BJ (cell line): ENCODE measurements at regions not wholly inside any gene's neighbourhood (a gene's known extent, or its start where the extent isn't known, plus 50 kb on each side); places are given as distances from the start of the nearest gene placed in this dataset.

ENCODE experiments used
- CTCF ChIA-PET: fragments of 350-600 bp; formaldehyde crosslinking; extraction: SDS; loops from one replicate; lab custom pipeline; 2021; ENCODE audit warnings: antibody characterized with exemption, inconsistent platforms; lab: Yijun Ruan, JAX
- POLR2A ChIA-PET: fragments of 300-600 bp; sonication (Branson Sonifier 250); formaldehyde crosslinking; extraction: SDS; loops from one replicate; lab custom pipeline; 2021; ENCODE audit warnings: antibody characterized with exemption; lab: Charles Lee
- DNase-seq: peaks from one replicate; pipeline ENCODE4 v3.0.0-alpha.2; 2011; ENCODE audit warnings: low read depth
- H3K27me3 ChIP-seq: 2 replicates; pipeline ENCODE4 v1.6.0; 2011; ENCODE audit warnings: low read length; ENCODE audit not compliant: control insufficient read depth, insufficient read depth
- H3K36me3 ChIP-seq: 2 replicates; pipeline ENCODE4 v1.5.1; 2011; ENCODE audit warnings: low read length; ENCODE audit not compliant: control insufficient read depth, insufficient read depth
- H3K4me3 ChIP-seq: 2 replicates; pipeline ENCODE4 v1.5.1; 2011; ENCODE audit warnings: low read depth, mild to moderate bottlenecking, control low read depth, low read length
- TF ChIP-seq, protein P1 (sequence below): IDR thresholded peaks from 2 replicates; pipeline ENCODE4 v1.5.1; 2011; ENCODE audit warnings: low read depth, mild to moderate bottlenecking, control low read depth, inconsistent platforms, low read length, moderate library complexity; ENCODE audit not compliant: insufficient read depth

DNA sequence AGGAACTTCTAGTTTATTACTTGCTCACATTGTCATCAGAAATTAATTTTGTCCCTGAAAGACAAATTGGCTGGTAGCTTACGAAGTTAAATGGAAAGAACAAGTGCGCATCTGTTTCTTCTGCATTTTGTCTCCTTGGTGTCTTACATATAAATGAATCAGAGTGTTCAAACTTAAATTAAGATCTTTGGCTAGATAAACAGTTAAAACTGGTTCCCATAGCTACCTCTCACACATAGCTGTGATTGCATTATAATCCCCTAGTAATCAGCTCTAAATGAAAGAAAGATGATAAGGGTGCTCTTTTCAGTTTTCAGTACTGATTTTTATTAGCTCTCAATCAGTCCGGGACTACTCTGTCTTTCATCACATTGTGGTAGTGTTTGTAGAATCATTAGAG lies 124.2 kb upstream of the LMO4 start:
- no peak for DNase-seq
- no peaks in the 10 kb centered on the region for H3K36me3 ChIP-seq
- no peak overlapping the region for H3K4me3 ChIP-seq
- TF ChIP-seq, protein P1, sequence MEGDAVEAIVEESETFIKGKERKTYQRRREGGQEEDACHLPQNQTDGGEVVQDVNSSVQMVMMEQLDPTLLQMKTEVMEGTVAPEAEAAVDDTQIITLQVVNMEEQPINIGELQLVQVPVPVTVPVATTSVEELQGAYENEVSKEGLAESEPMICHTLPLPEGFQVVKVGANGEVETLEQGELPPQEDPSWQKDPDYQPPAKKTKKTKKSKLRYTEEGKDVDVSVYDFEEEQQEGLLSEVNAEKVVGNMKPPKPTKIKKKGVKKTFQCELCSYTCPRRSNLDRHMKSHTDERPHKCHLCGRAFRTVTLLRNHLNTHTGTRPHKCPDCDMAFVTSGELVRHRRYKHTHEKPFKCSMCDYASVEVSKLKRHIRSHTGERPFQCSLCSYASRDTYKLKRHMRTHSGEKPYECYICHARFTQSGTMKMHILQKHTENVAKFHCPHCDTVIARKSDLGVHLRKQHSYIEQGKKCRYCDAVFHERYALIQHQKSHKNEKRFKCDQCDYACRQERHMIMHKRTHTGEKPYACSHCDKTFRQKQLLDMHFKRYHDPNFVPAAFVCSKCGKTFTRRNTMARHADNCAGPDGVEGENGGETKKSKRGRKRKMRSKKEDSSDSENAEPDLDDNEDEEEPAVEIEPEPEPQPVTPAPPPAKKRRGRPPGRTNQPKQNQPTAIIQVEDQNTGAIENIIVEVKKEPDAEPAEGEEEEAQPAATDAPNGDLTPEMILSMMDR: no peak
- no peaks in the 10 kb centered on the region for H3K27me3 ChIP-seq
- ChIA-PET CTCF (interaction anchor here (1.2 kb wide), 1 partner anchor 13 kb away, joined by 3 read pairs; no protein-coding TSS in a partner anchor), POLR2A (no interaction called here)

- DNase-seq: no peak
- TF ChIP-seq, protein P1: no peak
- ChIA-PET POLR2A (no interaction called here), CTCF (interaction anchor here (1.2 kb wide), 1 partner anchor 13 kb away, joined by 3 read pairs; no protein-coding TSS in a partner anchor)
- Histone ChIP-seq H3K36me3 (no peaks in the 10 kb centered on the region), H3K27me3 (no peaks in the 10 kb centered on the region), H3K4me3 (no peak overlapping the region)
These were observed 123.8 kb upstream of the LMO4 start for GRCh38 chr1:87204921-87205320.

DNA sequence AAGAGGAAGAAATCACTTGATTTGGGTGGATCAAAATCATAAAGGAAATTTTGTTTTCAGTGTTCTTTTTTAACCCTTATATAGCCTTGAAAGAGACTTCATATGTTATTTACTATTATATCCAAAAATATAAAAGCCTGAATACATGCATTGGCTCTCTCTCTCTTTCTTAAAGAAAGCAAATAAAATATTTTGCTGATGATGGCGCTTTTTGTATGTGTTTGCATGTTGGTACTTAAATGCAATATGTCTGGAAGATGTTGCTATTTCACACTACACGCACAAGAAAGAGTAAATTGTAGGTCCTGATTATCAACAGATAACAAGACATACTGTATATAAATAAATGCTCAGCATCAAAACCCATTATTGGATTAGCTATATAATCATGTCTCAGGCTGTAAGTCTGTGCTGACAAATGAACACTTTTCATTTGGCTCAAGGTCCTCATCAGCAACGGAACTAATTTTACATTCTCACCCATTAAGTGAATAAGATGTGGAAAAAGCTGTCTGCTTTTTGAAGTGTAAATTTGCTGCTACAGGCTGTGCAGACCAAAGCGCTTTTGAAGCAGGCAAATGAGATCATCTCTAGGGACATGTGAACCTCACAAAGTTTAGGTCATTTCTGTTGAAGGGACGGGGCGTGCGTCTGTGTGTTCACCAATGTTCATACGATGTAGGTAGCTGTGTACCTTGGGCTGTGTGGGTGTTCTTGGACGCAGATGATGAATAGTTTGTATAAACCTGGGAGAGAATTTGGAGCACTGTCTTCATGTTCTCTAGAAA lies 122.4 kb upstream of the LMO4 start:
- POLR2A ChIA-PET: no interaction called here
- TF ChIP-seq, protein P1: no peak

GRCh38 chr1:87208080-87208479 lies 120.6 kb upstream of the LMO4 start:
- TF ChIP-seq, protein P1: no peak
- no peak for DNase-seq
- CTCF ChIA-PET: no interaction called here
- Histone ChIP-seq H3K4me3 (no peak overlapping the region), H3K27me3 (no peaks in the 10 kb centered on the region), H3K36me3 (no peaks in the 10 kb centered on the region)
- POLR2A ChIA-PET: no interaction called here

More for the DNA sequence above, 122.4 kb upstream of the LMO4 start:
- no peaks in the 10 kb centered on the region for H3K36me3 ChIP-seq
- DNase-seq: no peak
- H3K4me3 ChIP-seq: no peak overlapping the region
- CTCF ChIA-PET: no interaction called here
- H3K27me3 ChIP-seq: no peaks in the 10 kb centered on the region

- ChIA-PET POLR2A (no interaction called here), CTCF (no interaction called here)
These were observed 119.7 kb upstream of the LMO4 start for GRCh38 chr1:87208931-87209330.

More at GRCh38 chr1:87208931-87209330, 119.7 kb upstream of the LMO4 start:
- TF ChIP-seq, protein P1: no peak
- no peak overlapping the region for H3K4me3 ChIP-seq
- no peaks in the 10 kb centered on the region for H3K36me3 ChIP-seq
- DNase-seq: no peak
- no peaks in the 10 kb centered on the region for H3K27me3 ChIP-seq
